Keratinocyte (primary cell): ENCODE measurements at regions not wholly inside any gene's neighbourhood (a gene's known extent, or its start where the extent isn't known, plus 50 kb on each side); places are given as distances from the start of the nearest gene placed in this dataset.

ENCODE experiments used
- DNase-seq: peaks from one replicate; pipeline ENCODE4 v3.0.0-alpha.2; 2011; ENCODE audit warnings: low read depth, missing footprints, low spot score
- FAIRE-seq: peaks from 2 replicates; lab custom pipeline; 2011; peaks lifted over from hg19 to GRCh38; lab: Jason Lieb, UNC
- H2AFZ ChIP-seq: 2 replicates; pipeline ENCODE4 v1.6.0; 2012; ENCODE audit warnings: low read length, control low read depth, inconsistent platforms; ENCODE audit not compliant: control insufficient read depth
- H3K27ac ChIP-seq: 2 replicates; pipeline ENCODE4 v1.5.1; 2011; ENCODE audit warnings: low read length; ENCODE audit not compliant: control insufficient read depth, insufficient read depth
- H3K27me3 ChIP-seq: 3 replicates; pipeline ENCODE4 v1.6.0; 2011; ENCODE audit warnings: low read length; ENCODE audit not compliant: control insufficient read depth, insufficient read depth; ENCODE audit errors: extremely low read depth
- H3K36me3 ChIP-seq, 2 experiments: 2 replicates in 1 of 2; 3 replicates in 1 of 2; pipeline ENCODE4 v1.5.1; 2011; ENCODE audit warnings: low read length in 2 of 2, mild to moderate bottlenecking in 1 of 2; ENCODE audit not compliant: control insufficient read depth in 2 of 2, insufficient read depth in 2 of 2; ENCODE audit errors: extremely low read depth in 1 of 2
- H3K4me1 ChIP-seq: 3 replicates; pipeline ENCODE4 v1.5.1; 2011; ENCODE audit warnings: low read length; ENCODE audit not compliant: control insufficient read depth, insufficient read depth; ENCODE audit errors: extremely low read depth
- H3K4me2 ChIP-seq: 3 replicates; pipeline ENCODE4 v1.6.0; 2011; ENCODE audit warnings: low read depth, low read length; ENCODE audit not compliant: control insufficient read depth, insufficient read depth; ENCODE audit errors: extremely low read depth
- H3K4me3 ChIP-seq, 3 experiments: fragments of 200-600 bp in 1 of 3; sonication (generic) in 1 of 3; 2 replicates in 2 of 3; 3 replicates in 1 of 3; pipeline ENCODE4 v1.5.1; 2011 to 2016; ENCODE audit warnings: low read length in 3 of 3, mild to moderate bottlenecking in 3 of 3, control low read depth in 2 of 3, inconsistent platforms in 1 of 3, low read depth in 1 of 3, mixed read lengths in 1 of 3, mixed run types in 1 of 3, moderate library complexity in 1 of 3; ENCODE audit not compliant: control insufficient read depth in 2 of 3, insufficient read depth in 2 of 3; ENCODE audit errors: extremely low read depth in 1 of 3
- H3K79me2 ChIP-seq: 2 replicates; pipeline ENCODE4 v1.6.0; 2012; ENCODE audit warnings: low read length; ENCODE audit not compliant: control insufficient read depth, insufficient read depth
- H3K9ac ChIP-seq: 3 replicates; pipeline ENCODE4 v1.6.0; 2011; ENCODE audit warnings: low read length; ENCODE audit not compliant: control insufficient read depth, insufficient read depth; ENCODE audit errors: extremely low read depth
- H3K9me1 ChIP-seq: 3 replicates; pipeline ENCODE4 v1.6.0; 2011; ENCODE audit warnings: low read length; ENCODE audit not compliant: control insufficient read depth, insufficient read depth; ENCODE audit errors: extremely low read depth
- H3K9me3 ChIP-seq: 2 replicates; pipeline ENCODE4 v1.5.1; 2012; ENCODE audit warnings: low read depth, low read length; ENCODE audit not compliant: control insufficient read depth
- H4K20me1 ChIP-seq: 3 replicates; pipeline ENCODE4 v1.6.0; 2011; ENCODE audit warnings: low read length; ENCODE audit not compliant: control insufficient read depth, insufficient read depth; ENCODE audit errors: extremely low read depth
- CTCF ChIP-seq, 3 experiments: IDR thresholded peaks in 1 of 3; conservative IDR thresholded peaks in 1 of 3; optimal IDR thresholded peaks in 1 of 3; 2 replicates in 2 of 3; 3 replicates in 1 of 3; pipeline versions ENCODE3 to v1.5.1; 2011; ENCODE audit warnings: low read length in 3 of 3, mild to moderate bottlenecking in 3 of 3, moderate library complexity in 2 of 3, control low read depth in 1 of 3, inconsistent platforms in 1 of 3; ENCODE audit not compliant: insufficient read depth in 2 of 3; ENCODE audit errors: extremely low read depth in 1 of 3
- EZH2 ChIP-seq: IDR thresholded peaks from one replicate; pipeline ENCODE4 v1.6.1; 2012; ENCODE audit warnings: inconsistent platforms, mild to moderate bottlenecking, low read length, moderate library complexity
- dilution Hi-C: fragments of 300-500 bp; cut with MboI; formaldehyde crosslinking; loops from one replicate; pipeline ENCODE4 v1.7.0; 2020; ENCODE audit warnings: low sequenced_read_pairs; ENCODE audit not compliant: extremely low pct_ligation_motif_present

- no peak overlapping the region for H3K4me3 ChIP-seq
- no peaks in the 10 kb centered on the region for H3K79me2 ChIP-seq
- DNase-seq (no peak), FAIRE-seq (no peak)
- no peaks in the 10 kb centered on the region for H3K36me3 ChIP-seq
- H3K9ac ChIP-seq = no peak overlapping the region
- peaks cover 3% of the 10 kb centered on the region for H3K27me3 ChIP-seq
- no peak overlapping the region for H3K27ac ChIP-seq
- H3K4me2 ChIP-seq = no peak overlapping the region
- TF ChIP-seq CTCF (optimal IDR thresholded peaks at IDR 0.05 in 1 of 3, IDR thresholded peaks at IDR 0.05 in 1 of 3, conservative IDR thresholded peaks at IDR 0.05 in 1 of 3; ENCODE audit: extremely low read depth in 1 of 3, insufficient read depth in 2 of 3, low read length in 3 of 3) (no peak), EZH2 (no peak)
- H3K9me1 ChIP-seq = no peaks in the 10 kb centered on the region
- dilution Hi-C loops = no loop called here
- H3K4me1 ChIP-seq = peaks cover 13% of the 10 kb centered on the region
- no peaks in the 10 kb centered on the region for H3K9me3 ChIP-seq
- H2AFZ ChIP-seq = no peak overlapping the region
- no peaks in the 10 kb centered on the region for H4K20me1 ChIP-seq
Measured at GRCh38 chr1:209100460-209100859, 483.1 kb upstream of the CAMK1G start.

GRCh38 chr1:209101106-209101505, 482.4 kb upstream of the CAMK1G start:
- Histone ChIP-seq H3K9me3 (no peaks in the 10 kb centered on the region), H3K9ac (no peak overlapping the region), H3K27me3 (peaks cover 3% of the 10 kb centered on the region), H3K9me1 (no peaks in the 10 kb centered on the region), H3K4me1 (peaks cover 7% of the 10 kb centered on the region), H3K79me2 (no peaks in the 10 kb centered on the region), H2AFZ (no peak overlapping the region), H3K4me2 (no peak overlapping the region), H3K27ac (no peak overlapping the region), H3K36me3 (no peaks in the 10 kb centered on the region), H4K20me1 (no peaks in the 10 kb centered on the region), H3K4me3 (no peak overlapping the region)
- TF ChIP-seq CTCF (optimal IDR thresholded peaks at IDR 0.05 in 1 of 3, IDR thresholded peaks at IDR 0.05 in 1 of 3, conservative IDR thresholded peaks at IDR 0.05 in 1 of 3; ENCODE audit: extremely low read depth in 1 of 3, insufficient read depth in 2 of 3, low read length in 3 of 3) (no peak), EZH2 (no peak)
- DNase-seq (no peak), FAIRE-seq (no peak)
- dilution Hi-C loops = no loop called here
